ENCODE measurements at regions not wholly inside any gene's neighbourhood (a gene's known extent, or its start where the extent isn't known, plus 50 kb on each side); places are given as distances from the start of the nearest gene placed in this dataset.

DNA sequence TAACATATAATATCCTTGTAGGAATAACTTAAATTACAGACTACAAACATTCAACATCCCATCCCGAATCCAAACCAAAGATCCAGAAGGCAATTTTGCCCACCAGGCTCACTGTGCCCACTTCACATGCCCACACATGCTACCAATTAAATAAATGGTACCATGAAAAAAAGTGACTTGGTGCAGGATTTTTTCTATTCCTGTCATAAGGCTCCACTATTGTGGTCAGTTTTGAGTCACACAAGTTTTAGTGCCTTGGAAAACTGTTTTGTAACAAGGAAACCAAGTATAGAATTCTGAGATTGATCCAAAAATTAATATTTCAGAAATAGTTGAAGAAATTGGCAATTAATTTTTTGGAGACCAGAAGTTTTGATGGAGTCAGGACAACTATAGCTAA lies 470.1 kb upstream of the THBS1 start:
- ATAC-seq = no peak
- no peaks in the 10 kb centered on the region for H3K4me1 ChIP-seq (ENCODE audit: control insufficient read depth, insufficient read depth, low read length)
- no TSS peak for BruUV-seq (replicated peaks)
- TF ChIP-seq TCF7L2 (IDR thresholded peaks at IDR 0.05; ENCODE audit: low read depth, low read length) (no peak), POLR2AphosphoS5 (IDR thresholded peaks at IDR 0.05; ENCODE audit: low read depth, low read length) (no peak)
- H3K27me3 ChIP-seq (ENCODE audit: control insufficient read depth, insufficient read depth, low read length) = no peaks in the 10 kb centered on the region
- in situ Hi-C loops (cut with HindIII; ENCODE audit: low pct_unique_long_range_greater_than_20kb, low sequenced_read_pairs) = no loop called here
- no peak overlapping the region for H3K27ac ChIP-seq (ENCODE audit: low read length)
- no peaks in the 10 kb centered on the region for H3K9me3 ChIP-seq (ENCODE audit: control insufficient read depth, insufficient read depth, low read depth, low read length)
- no peaks in the 10 kb centered on the region for H3K36me3 ChIP-seq (ENCODE audit: control insufficient read depth, insufficient read depth, low read length)
- intact Hi-C loops (cut with micrococcal nuclease; ENCODE audit: unreplicated experiment) = no loop called here
- CTCF ChIA-PET = no interaction called here
- POLR2A ChIA-PET = no interaction called here
- H3K4me3 ChIP-seq (ENCODE audit: low read depth in 2 of 2, low read length in 2 of 2) = no peak overlapping the region
- DNase-seq (ENCODE audit: low read depth, low spot score) = no peak

DNA sequence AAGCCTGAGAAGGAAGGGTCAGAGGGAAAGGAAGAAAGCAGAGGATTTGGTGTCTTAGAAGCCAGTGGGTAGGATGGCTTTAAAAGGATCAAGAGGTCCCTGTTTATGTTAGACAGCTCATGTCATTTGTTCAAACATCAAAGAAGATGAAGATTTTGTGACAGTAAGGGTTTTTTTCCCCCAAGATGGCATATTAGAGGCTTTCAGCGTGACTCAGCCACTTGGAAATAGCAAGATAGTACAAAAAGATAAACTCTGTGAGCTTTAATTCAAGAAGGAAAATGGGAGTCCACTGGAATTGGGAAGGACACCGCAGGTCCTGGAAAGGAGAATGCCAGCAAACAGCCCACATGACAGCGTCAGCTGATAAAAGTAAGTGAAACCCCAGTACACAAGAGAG lies 467.1 kb upstream of the THBS1 start:
- no peak overlapping the region for H3K27ac ChIP-seq (ENCODE audit: low read length)
- no peaks in the 10 kb centered on the region for H3K27me3 ChIP-seq (ENCODE audit: control insufficient read depth, insufficient read depth, low read length)
- in situ Hi-C loops (cut with HindIII; ENCODE audit: low pct_unique_long_range_greater_than_20kb, low sequenced_read_pairs) = no loop called here
- BruUV-seq (replicated peaks) = no TSS peak
- intact Hi-C loops (cut with micrococcal nuclease; ENCODE audit: unreplicated experiment) = no loop called here
- H3K9me3 ChIP-seq (ENCODE audit: control insufficient read depth, insufficient read depth, low read depth, low read length) = peaks cover 7% of the 10 kb centered on the region; the same call in 1 of the 2 replicates
- H3K4me1 ChIP-seq (ENCODE audit: control insufficient read depth, insufficient read depth, low read length) = no peaks in the 10 kb centered on the region
- ATAC-seq = no peak
- ChIA-PET POLR2A (no interaction called here), CTCF (no interaction called here)
- no peaks in the 10 kb centered on the region for H3K36me3 ChIP-seq (ENCODE audit: control insufficient read depth, insufficient read depth, low read length)
- DNase-seq (ENCODE audit: low read depth, low spot score) = no peak
- H3K4me3 ChIP-seq (ENCODE audit: low read depth in 2 of 2, low read length in 2 of 2) = no peak overlapping the region
- TF ChIP-seq, protein P1, sequence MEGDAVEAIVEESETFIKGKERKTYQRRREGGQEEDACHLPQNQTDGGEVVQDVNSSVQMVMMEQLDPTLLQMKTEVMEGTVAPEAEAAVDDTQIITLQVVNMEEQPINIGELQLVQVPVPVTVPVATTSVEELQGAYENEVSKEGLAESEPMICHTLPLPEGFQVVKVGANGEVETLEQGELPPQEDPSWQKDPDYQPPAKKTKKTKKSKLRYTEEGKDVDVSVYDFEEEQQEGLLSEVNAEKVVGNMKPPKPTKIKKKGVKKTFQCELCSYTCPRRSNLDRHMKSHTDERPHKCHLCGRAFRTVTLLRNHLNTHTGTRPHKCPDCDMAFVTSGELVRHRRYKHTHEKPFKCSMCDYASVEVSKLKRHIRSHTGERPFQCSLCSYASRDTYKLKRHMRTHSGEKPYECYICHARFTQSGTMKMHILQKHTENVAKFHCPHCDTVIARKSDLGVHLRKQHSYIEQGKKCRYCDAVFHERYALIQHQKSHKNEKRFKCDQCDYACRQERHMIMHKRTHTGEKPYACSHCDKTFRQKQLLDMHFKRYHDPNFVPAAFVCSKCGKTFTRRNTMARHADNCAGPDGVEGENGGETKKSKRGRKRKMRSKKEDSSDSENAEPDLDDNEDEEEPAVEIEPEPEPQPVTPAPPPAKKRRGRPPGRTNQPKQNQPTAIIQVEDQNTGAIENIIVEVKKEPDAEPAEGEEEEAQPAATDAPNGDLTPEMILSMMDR (IDR thresholded peaks at IDR 0.05) = no peak
- TF ChIP-seq, protein P2, sequence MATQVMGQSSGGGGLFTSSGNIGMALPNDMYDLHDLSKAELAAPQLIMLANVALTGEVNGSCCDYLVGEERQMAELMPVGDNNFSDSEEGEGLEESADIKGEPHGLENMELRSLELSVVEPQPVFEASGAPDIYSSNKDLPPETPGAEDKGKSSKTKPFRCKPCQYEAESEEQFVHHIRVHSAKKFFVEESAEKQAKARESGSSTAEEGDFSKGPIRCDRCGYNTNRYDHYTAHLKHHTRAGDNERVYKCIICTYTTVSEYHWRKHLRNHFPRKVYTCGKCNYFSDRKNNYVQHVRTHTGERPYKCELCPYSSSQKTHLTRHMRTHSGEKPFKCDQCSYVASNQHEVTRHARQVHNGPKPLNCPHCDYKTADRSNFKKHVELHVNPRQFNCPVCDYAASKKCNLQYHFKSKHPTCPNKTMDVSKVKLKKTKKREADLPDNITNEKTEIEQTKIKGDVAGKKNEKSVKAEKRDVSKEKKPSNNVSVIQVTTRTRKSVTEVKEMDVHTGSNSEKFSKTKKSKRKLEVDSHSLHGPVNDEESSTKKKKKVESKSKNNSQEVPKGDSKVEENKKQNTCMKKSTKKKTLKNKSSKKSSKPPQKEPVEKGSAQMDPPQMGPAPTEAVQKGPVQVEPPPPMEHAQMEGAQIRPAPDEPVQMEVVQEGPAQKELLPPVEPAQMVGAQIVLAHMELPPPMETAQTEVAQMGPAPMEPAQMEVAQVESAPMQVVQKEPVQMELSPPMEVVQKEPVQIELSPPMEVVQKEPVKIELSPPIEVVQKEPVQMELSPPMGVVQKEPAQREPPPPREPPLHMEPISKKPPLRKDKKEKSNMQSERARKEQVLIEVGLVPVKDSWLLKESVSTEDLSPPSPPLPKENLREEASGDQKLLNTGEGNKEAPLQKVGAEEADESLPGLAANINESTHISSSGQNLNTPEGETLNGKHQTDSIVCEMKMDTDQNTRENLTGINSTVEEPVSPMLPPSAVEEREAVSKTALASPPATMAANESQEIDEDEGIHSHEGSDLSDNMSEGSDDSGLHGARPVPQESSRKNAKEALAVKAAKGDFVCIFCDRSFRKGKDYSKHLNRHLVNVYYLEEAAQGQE (IDR thresholded peaks at IDR 0.05; ENCODE audit: insufficient read depth in 1 of 2, low read depth in 2 of 2, low read length in 1 of 2) = no peak
- TF ChIP-seq TCF7L2 (IDR thresholded peaks at IDR 0.05; ENCODE audit: low read depth, low read length) (no peak), SIN3A (IDR thresholded peaks at IDR 0.05; ENCODE audit: borderline replicate concordance, insufficient read depth, low read depth, low read length) (no peak), POLR2AphosphoS5 (IDR thresholded peaks at IDR 0.05; ENCODE audit: low read depth, low read length) (no peak)

DNA sequence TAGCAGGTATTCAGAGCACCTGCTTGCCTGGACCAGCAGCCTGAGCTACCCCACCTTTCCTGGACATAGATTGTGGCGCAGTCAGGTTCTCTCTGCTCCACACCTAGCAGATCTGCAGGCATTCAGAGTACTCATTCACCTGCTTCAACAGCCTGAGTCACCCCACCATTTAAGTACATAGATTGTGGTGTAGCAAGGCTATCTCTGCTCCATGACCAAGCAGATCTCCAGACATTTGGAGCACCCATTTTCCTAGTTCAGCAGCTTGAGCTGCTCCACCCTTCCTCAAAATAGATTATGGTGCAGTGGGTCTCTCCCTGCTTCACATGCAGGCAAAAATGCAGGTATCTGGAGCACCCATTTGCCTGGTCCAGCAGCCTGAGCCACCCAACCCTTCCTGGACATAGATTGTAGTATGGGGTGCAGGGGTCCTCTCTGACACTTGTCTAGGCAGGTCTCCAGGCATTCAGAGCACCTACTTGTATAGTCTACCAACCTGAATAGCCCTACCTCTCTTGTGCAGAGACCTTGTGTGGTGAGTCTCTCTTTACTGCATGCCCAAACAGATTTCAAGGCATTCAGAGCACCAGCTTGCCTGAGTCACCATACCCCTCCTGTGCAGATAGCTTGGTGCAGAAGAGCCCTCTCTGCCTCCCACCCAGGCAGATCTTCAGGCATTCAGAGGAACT lies 466.0 kb upstream of the THBS1 start:
- CTCF ChIA-PET = no interaction called here
- ATAC-seq = no peak
- no peak for DNase-seq (ENCODE audit: low read depth, low spot score)
- in situ Hi-C loops (cut with HindIII; ENCODE audit: low pct_unique_long_range_greater_than_20kb, low sequenced_read_pairs) = no loop called here
- TF ChIP-seq SIN3A (IDR thresholded peaks at IDR 0.05; ENCODE audit: borderline replicate concordance, insufficient read depth, low read depth, low read length) (no peak), TCF7L2 (IDR thresholded peaks at IDR 0.05; ENCODE audit: low read depth, low read length) (no peak), POLR2AphosphoS5 (IDR thresholded peaks at IDR 0.05; ENCODE audit: low read depth, low read length) (no peak)
- TF ChIP-seq, protein P2 (IDR thresholded peaks at IDR 0.05; ENCODE audit: insufficient read depth in 1 of 2, low read depth in 2 of 2, low read length in 1 of 2) = no peak
- TF ChIP-seq, protein P1 (IDR thresholded peaks at IDR 0.05) = no peak
- Histone ChIP-seq H3K4me1 (ENCODE audit: control insufficient read depth, insufficient read depth, low read length) (no peaks in the 10 kb centered on the region), H3K27ac (ENCODE audit: low read length) (no peak overlapping the region), H3K36me3 (ENCODE audit: control insufficient read depth, insufficient read depth, low read length) (no peaks in the 10 kb centered on the region), H3K9me3 (ENCODE audit: control insufficient read depth, insufficient read depth, low read depth, low read length) (peaks cover 7% of the 10 kb centered on the region; the same call in 1 of the 2 replicates), H3K4me3 (ENCODE audit: low read depth in 2 of 2, low read length in 2 of 2) (no peak overlapping the region), H3K27me3 (ENCODE audit: control insufficient read depth, insufficient read depth, low read length) (no peaks in the 10 kb centered on the region)
- POLR2A ChIA-PET = no interaction called here
- intact Hi-C loops (cut with micrococcal nuclease; ENCODE audit: unreplicated experiment) = no loop called here
- no TSS peak for BruUV-seq (replicated peaks)

Data from Panc1 (cell line).